Cardiac septum (tissue), 1 donor: ENCODE measurements at regions not wholly inside any gene's neighbourhood (a gene's known extent, or its start where the extent isn't known, plus 50 kb on each side); places are given as distances from the start of the nearest gene placed in this dataset.

Experiments used
- DNase-seq: peaks from one replicate; pipeline ENCODE4 v3.0.0-alpha.2; 2020; ENCODE audit warnings: low spot score
- intact Hi-C: fragments of 100-400 bp; cut with DNase I; formaldehyde crosslinking; loops from one replicate; pipeline ENCODE4 v1.14.0; 2022
- donor health status: DM: no; HTN: no; CAD: no.

DNA sequence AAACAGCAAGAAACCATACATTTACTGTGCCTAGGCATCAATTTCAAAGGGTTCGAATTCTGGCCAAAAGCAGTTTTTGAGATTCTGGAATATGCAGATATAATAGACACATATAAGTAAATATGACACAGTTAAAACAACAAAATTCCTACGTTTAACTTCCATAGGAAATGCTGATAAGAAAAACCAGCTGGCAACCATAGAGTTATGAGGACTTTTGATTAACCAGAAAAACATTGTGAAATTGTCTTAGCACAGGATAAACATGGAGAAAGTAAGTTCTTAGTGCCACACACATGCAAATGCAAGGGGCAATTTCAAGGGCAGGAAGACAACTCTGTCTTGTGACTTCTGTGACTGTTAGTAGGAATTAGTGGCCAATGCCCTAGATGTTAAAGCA lies 702.1 kb downstream of the TNS3 start:
- intact Hi-C loops, result no loop called here
- no peak for DNase-seq

DNA sequence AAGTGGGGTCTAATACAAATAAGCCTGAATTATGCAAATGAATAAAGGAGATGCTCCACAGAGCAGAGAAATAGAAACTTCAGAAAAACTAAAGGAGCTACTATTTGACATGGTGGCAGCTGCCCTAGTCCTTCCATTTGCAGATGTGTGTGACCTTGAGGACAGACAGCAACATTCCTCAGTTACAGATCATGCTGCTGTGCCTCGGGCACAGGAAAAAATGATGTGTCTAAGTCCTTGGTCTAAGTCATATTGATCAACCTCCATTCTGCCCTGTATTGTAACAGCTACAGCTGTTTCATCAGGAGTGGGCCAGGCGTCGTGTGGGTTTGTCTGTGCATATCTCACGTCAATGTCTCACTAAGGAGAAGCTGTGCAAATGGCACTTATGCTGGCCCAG lies 710.4 kb downstream of the TNS3 start:
- DNase-seq, result no peak

DNA sequence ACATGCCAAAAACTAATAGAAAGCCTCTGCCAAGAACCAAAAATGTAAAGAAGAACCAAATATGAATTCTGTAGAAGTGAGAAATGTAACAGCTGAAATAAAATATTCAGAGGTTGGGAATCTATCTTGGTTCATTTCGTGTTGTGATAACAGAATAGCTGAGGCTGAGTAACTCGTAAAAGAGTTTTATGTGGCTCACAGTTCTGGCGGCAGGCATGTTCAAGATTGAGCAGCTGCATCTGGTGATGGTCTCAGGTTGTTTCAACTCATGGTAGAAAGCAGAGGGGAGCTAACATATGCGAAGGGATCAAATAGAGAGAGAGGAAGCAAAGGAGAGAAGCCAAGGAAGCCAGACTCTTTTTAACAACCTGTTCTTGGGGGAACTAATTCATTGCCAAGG lies 717.2 kb downstream of the TNS3 start:
- no peak for DNase-seq

More for the DNA sequence above, 710.4 kb downstream of the TNS3 start:
- intact Hi-C loops, result no loop called here

DNA sequence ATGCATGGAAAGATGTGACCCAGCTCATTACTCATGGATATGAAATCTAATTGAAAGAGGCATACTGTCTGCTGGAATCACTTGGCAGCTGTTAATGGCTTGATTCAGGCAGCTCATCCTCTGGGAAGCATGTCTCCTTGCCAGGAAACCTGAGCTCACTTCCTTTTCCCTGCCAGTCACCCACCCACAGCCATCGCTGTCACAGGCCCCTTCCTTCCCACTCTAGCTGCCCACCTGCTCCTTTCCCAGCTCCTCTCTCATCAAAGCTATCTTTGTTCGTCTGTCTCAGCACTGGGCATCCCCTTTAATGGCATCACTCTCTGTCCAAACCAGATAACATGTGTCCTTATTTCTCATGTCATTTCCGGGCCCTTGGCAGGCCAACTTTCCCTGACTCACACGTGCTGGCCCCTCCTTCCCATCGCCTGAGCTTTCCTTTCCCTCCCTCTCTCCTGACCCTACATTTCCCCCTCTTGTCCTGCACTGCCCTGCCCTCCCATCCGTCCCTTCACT lies 721.9 kb downstream of the TNS3 start:
- intact Hi-C loops, result no loop called here
- DNase-seq, result no peak

More for the DNA sequence above, 717.2 kb downstream of the TNS3 start:
- intact Hi-C loops, result no loop called here

DNA sequence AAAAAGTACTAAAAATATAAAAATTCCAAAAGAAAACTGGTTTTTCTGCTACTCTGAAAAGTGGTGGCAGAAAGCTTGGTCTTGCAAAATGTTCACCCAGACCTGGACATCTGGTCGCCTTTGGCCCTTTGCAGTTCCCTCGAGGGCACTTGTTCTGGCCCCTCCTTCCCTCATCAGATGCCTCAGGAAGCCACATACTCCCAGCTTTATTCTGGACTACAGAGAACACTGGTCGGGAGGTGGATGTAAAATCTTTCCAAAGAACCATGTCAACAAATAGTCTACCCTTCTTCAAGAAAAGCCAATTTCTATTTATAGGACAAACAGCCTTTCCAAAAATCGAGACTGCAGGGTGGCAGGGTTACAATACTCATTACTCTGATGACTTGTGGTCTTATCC lies 726.1 kb downstream of the TNS3 start:
- DNase-seq, result no peak
- intact Hi-C loops, result no loop called here

GRCh38 chr7:46854958-46855473 lies 726.9 kb downstream of the TNS3 start:
- no peak for DNase-seq
- intact Hi-C loops, result no loop called here

- intact Hi-C loops, result no loop called here
Measured at GRCh38 chr7:46853451-46853850, 728.5 kb downstream of the TNS3 start.

GRCh38 chr7:46852795-46853194 lies 729.1 kb downstream of the TNS3 start:
- intact Hi-C loops, result no loop called here
- no peak for DNase-seq

More at GRCh38 chr7:46853451-46853850, 728.5 kb downstream of the TNS3 start:
- DNase-seq, result no peak

DNA sequence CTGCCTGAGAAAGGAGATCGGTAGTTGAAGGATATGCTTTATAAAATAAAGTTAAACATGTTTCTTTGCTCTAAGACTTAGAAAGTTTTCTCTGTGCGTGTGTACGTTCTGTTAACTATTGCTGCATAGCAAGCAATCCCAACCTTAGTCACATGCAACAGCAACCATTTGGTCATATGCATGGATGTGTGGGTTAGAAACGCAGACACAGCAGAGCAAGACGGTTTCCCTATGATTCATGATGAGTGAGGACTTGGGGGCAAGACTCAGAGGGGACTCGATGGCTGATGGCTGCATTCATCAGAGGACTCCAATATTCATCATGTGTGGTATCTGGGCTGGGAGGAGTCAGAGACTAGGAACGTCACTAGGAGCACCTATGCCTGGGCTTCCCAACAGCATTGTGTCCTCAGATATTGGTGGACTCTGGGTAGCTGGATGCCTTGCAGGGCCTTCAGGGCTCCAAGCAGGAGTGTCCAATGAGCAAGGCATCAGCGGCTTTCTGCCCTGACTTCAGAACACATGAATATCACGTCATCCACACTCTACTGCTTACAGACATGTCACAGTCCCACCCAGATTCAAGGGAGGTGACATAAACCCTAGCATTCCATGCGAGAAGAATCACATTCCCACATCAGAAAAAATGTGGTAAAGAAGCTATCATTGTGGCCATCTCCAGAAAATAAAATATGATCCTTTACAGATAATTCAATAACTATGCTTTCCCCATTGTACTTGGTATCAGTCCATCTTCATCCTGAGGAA lies 731.2 kb downstream of the TNS3 start:
- intact Hi-C loops, result no loop called here
- DNase-seq, result no peak

- intact Hi-C loops, result no loop called here
- no peak for DNase-seq
Measured at GRCh38 chr7:46848944-46849343, 733.0 kb downstream of the TNS3 start.

DNA sequence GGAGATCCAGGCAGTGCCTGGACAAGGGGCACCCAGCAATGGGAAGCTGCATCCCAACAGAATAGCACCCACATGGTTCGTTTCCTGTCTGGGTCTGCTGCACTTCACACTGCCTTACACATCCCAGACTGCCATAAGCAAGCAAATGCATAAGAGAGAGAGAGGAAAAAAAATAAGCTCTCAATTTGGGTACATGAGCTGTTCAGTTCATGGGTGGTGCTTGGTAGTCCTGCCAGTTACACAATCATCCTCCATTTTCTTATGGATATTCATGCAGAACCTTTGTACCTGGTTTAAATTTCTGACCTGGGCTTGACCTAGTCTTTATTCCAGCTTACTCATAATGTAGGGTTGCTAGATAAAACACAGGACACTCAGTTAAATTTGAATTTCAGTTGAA lies 733.6 kb downstream of the TNS3 start:
- no peak for DNase-seq
- intact Hi-C loops, result no loop called here

DNA sequence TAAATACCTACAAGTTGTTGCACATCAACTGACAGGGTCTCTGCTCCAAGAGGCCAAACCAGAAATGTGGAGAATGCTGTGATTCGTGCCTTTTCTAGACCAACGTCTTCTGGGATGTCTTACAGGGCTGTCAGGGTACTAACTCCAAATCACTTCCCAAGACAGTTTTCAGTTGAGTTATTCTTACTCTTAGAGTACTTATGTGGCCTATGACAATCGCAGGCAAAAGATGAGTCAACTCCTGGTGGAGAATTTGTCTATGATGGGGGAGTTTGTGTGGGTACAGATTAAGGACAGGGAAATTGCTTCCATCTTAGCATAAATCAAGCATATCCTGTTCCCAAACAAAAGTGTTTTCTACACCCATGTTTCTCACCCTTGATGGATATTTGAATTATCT lies 734.8 kb downstream of the TNS3 start:
- intact Hi-C loops, result no loop called here
- no peak for DNase-seq

- intact Hi-C loops, result no loop called here
Measured at GRCh38 chr7:46844486-46844885, 737.4 kb downstream of the TNS3 start.

DNA sequence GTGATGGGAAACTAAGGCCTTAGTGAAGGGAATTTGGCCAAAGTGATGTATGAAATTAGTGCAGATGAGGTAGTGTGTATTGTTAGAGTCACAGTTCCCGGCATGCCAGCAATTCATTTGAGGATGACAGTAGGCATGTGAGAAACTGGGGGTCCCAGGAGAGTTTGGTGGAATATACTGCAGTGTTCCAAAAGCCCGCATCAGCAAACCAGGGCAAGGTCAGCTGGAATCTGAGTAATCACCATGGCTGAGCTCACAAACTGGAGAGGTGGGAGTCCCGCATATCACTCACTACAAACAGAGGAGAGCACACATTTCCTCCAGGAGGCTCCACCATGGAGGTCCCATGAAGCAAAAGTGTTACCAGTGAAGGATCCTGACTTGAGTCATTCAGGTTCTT lies 740.7 kb downstream of the TNS3 start:
- DNase-seq, result no peak
- intact Hi-C loops, result no loop called here

More at GRCh38 chr7:46844486-46844885, 737.4 kb downstream of the TNS3 start:
- DNase-seq, result no peak

- DNase-seq, result no peak
- intact Hi-C loops, result no loop called here
Measured at GRCh38 chr7:46839651-46840050, 742.3 kb downstream of the TNS3 start.

DNA sequence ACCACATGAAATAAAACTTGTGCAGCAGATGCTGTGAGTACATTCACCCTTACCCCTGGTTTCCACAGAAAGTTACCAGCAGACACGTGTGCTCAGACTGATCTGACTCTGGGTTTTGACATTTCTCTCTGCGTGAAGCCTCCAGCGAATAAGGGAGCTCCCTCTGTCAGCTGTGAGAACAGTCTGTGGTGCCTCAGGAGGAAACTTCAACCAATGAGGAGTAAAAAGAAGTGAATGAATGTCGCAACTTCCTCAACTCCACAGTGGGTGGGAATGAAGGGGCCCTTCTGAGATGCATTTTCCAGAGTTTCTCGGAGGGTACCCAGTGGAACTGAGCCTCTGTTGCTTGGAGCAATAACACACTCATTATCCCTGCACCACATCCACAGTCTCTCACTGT lies 743.4 kb downstream of the TNS3 start:
- intact Hi-C loops, result no loop called here
- no peak for DNase-seq

GRCh38 chr7:46835556-46835955 lies 746.4 kb downstream of the TNS3 start:
- no peak for DNase-seq
- intact Hi-C loops, result no loop called here

GRCh38 chr7:46834921-46835320 lies 747.0 kb downstream of the TNS3 start:
- DNase-seq, result no peak
- intact Hi-C loops, result no loop called here

DNA sequence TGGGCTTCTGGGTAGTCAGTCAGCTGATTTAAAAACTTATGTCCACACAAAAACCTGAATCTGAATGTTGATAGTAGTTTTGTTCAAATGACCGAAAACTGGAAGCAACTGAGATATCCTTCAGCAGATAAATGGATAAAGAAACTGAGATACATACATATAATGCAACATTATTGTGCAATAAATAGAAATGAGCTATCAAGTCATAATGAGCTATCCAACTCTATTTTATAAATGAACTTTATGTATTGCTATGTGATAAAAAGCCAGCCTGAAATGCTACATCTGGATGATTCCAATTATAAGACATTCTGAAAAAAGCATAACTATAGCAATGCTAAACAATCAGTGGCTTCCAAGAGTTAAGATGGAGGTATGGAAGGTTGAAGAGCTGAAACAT lies 748.7 kb downstream of the TNS3 start:
- intact Hi-C loops, result no loop called here

GRCh38 chr7:46832136-46832535 lies 749.8 kb downstream of the TNS3 start:
- DNase-seq, result no peak
- intact Hi-C loops, result no loop called here

More for the DNA sequence above, 748.7 kb downstream of the TNS3 start:
- no peak for DNase-seq

GRCh38 chr7:46819819-46820218 lies 762.1 kb downstream of the TNS3 start:
- DNase-seq, result no peak
- intact Hi-C loops, result no loop called here
